SK-N-SH (cell line): ENCODE measurements at regions not wholly inside any gene's neighbourhood (a gene's known extent, or its start where the extent isn't known, plus 50 kb on each side); places are given as distances from the start of the nearest gene placed in this dataset.

ENCODE experiments used
- CTCF ChIA-PET: fragments of 300-600, 350-600 bp; formaldehyde crosslinking; extraction: SDS; loops from one replicate; lab custom pipeline; 2021; lab: Yijun Ruan, JAX
- POLR2A ChIA-PET: fragments of 350-600 bp; sonication (Branson Sonifier 250); formaldehyde crosslinking; extraction: SDS; loops from one replicate; lab custom pipeline; 2020; ENCODE audit warnings: antibody characterized with exemption, inconsistent platforms; lab: Yijun Ruan, JAX
- DNase-seq: peaks from one replicate; pipeline ENCODE4 v3.0.0; 2012
- H2AFZ ChIP-seq: fragments of 200-600 bp; sonication (generic); 2 replicates; pipeline ENCODE4 v1.8.1; 2016; ENCODE audit warnings: antibody characterized with exemption, mild to moderate bottlenecking, low read depth
- H3F3A ChIP-seq: fragments of 200-600 bp; sonication (generic); replicated peaks from 2 replicates; pipeline ENCODE3; 2016; ENCODE audit warnings: antibody characterized with exemption, mild to moderate bottlenecking; ENCODE audit not compliant: insufficient read depth
- H3K27ac ChIP-seq, 2 experiments: fragments of 200-500 bp in 1 of 2; fragments of 200-600 bp in 1 of 2; sonication (Bioruptor generic) in 1 of 2; sonication (generic), shearing (Covaris generic) in 1 of 2; 2 replicates each; pipeline versions ENCODE4 v1.5.1 to v1.6.1; 2014 to 2016; ENCODE audit warnings: low read depth in 2 of 2, inconsistent platforms in 1 of 2, low read length in 1 of 2, mild to moderate bottlenecking in 1 of 2, mixed read lengths in 1 of 2
- H3K27me3 ChIP-seq: fragments of 200-600 bp; sonication (generic), shearing (Covaris generic); 2 replicates; pipeline ENCODE4 v1.6.1; 2016; ENCODE audit warnings: mixed run types; ENCODE audit not compliant: insufficient read depth
- H3K36me3 ChIP-seq, 2 experiments: fragments of 200-500 bp in 1 of 2; fragments of 200-600 bp in 1 of 2; sonication (Bioruptor generic) in 1 of 2; sonication (generic) in 1 of 2; replicated peaks in 1 of 2; 2 replicates each; pipeline versions ENCODE3 to v1.5.1; 2014 to 2016; ENCODE audit warnings: low read length in 1 of 2, mild to moderate bottlenecking in 1 of 2; ENCODE audit not compliant: insufficient read depth in 2 of 2, control insufficient read depth in 1 of 2
- H3K4me1 ChIP-seq, 2 experiments: fragments of 200-500 bp in 1 of 2; fragments of 200-600 bp in 1 of 2; sonication (Bioruptor generic) in 1 of 2; sonication (generic), shearing (Covaris generic) in 1 of 2; 2 replicates each; pipeline versions ENCODE4 v1.5.1 to v1.6.1; 2014 to 2016; ENCODE audit warnings: low read depth in 1 of 2, low read length in 1 of 2, mixed run types in 1 of 2; ENCODE audit not compliant: insufficient read depth in 2 of 2, control insufficient read depth in 1 of 2
- H3K4me2 ChIP-seq: fragments of 200-600 bp; sonication (generic), shearing (Covaris generic); 2 replicates; pipeline ENCODE4 v1.6.1; 2017; ENCODE audit warnings: mixed run types
- H3K4me3 ChIP-seq, 2 experiments: fragments of 200-500 bp in 1 of 2; fragments of 200-600 bp in 1 of 2; sonication (Bioruptor generic) in 1 of 2; sonication (generic), shearing (Covaris generic) in 1 of 2; 2 replicates each; pipeline versions ENCODE4 v1.5.1 to v1.8.1; 2014 to 2016; ENCODE audit warnings: low read depth in 2 of 2, inconsistent platforms in 1 of 2, low read length in 1 of 2, mild to moderate bottlenecking in 1 of 2, mixed read lengths in 1 of 2, moderate library complexity in 1 of 2
- H3K79me2 ChIP-seq: fragments of 200-600 bp; sonication (generic); 2 replicates; pipeline ENCODE4 v1.8.1; 2017; ENCODE audit warnings: mild to moderate bottlenecking; ENCODE audit not compliant: insufficient read depth
- H3K9ac ChIP-seq: fragments of 200-600 bp; sonication (generic); 2 replicates; pipeline ENCODE4 v1.6.1; 2017; ENCODE audit warnings: mixed run types
- H3K9me2 ChIP-seq: fragments of 200-600 bp; sonication (generic); 2 replicates; pipeline ENCODE4 v1.6.1; 2017; ENCODE audit warnings: mixed run types
- H3K9me3 ChIP-seq: fragments of 200-600 bp; sonication (generic); 2 replicates; pipeline ENCODE4 v1.6.1; 2017; ENCODE audit warnings: mixed run types, mild to moderate bottlenecking, moderate library complexity
- H4K20me1 ChIP-seq: fragments of 200-600 bp; sonication (generic); 2 replicates; pipeline ENCODE4 v1.6.1; 2017; ENCODE audit warnings: mild to moderate bottlenecking, mixed run types; ENCODE audit not compliant: insufficient read depth
- CHD2 ChIP-seq: fragments of 150-350 bp; IDR thresholded peaks from 2 replicates; pipeline ENCODE4 v1.6.1; 2018; ENCODE audit warnings: low read length; ENCODE audit not compliant: partially characterized antibody
- CTCF ChIP-seq: fragments of 200-600 bp; sonication (generic); IDR thresholded peaks from 2 replicates; pipeline ENCODE4 v1.6.1; 2017; ENCODE audit warnings: antibody characterized with exemption, mild to moderate bottlenecking, moderate library complexity
- EP300 ChIP-seq, 2 experiments: IDR thresholded peaks; 2 replicates each; pipeline versions ENCODE4 v1.4.0 to v1.6.1; 2012; ENCODE audit warnings: borderline replicate concordance in 1 of 2, low read depth in 1 of 2, low read length in 1 of 2
- EZH2phosphoT487 ChIP-seq: fragments of 200-600 bp; sonication (generic); IDR thresholded peaks from 2 replicates; pipeline ENCODE4 v1.6.1; 2017; ENCODE audit warnings: low read depth, mixed run types, mild to moderate bottlenecking, antibody characterized with exemption, moderate library complexity, borderline replicate concordance
- FOSL2 ChIP-seq: IDR thresholded peaks from 2 replicates; pipeline ENCODE4 v1.4.0; 2012; ENCODE audit warnings: low read depth, mild to moderate bottlenecking, moderate library complexity, borderline replicate concordance
- FOXJ3 ChIP-seq: sonication (generic); formaldehyde crosslinking; IDR thresholded peaks from 2 replicates; pipeline ENCODE4 v1.5.1; 2020; ENCODE audit warnings: mild to moderate bottlenecking, missing genetic modification reagents
- FOXM1 ChIP-seq: IDR thresholded peaks from 2 replicates; pipeline ENCODE4 v1.4.0; 2012; ENCODE audit warnings: low read depth, mild to moderate bottlenecking
- GATA2 ChIP-seq: sonication (generic); formaldehyde crosslinking; IDR thresholded peaks from 2 replicates; pipeline ENCODE4 v1.5.0; 2020; ENCODE audit warnings: mild to moderate bottlenecking, missing genetic modification reagents
- JUND ChIP-seq: IDR thresholded peaks from 2 replicates; pipeline ENCODE4 v1.4.0; 2012
- MAX ChIP-seq: IDR thresholded peaks from 2 replicates; pipeline ENCODE4 v1.4.0; 2012; ENCODE audit warnings: low read depth
- NFIC ChIP-seq: IDR thresholded peaks from 2 replicates; pipeline ENCODE4 v1.4.0; 2012; ENCODE audit warnings: borderline replicate concordance
- PBX3 ChIP-seq: IDR thresholded peaks from 2 replicates; pipeline ENCODE4; 2012
- RAD21 ChIP-seq: IDR thresholded peaks from 2 replicates; pipeline ENCODE4 v1.6.1; 2012; ENCODE audit warnings: mild to moderate bottlenecking, low read length
- RCOR1 ChIP-seq: fragments of 150-350 bp; IDR thresholded peaks from 2 replicates; pipeline ENCODE4 v1.6.1; 2017; ENCODE audit warnings: antibody characterized with exemption, low read length
- REST ChIP-seq: IDR thresholded peaks from 2 replicates; pipeline ENCODE4 v1.6.1; 2012; ENCODE audit warnings: mild to moderate bottlenecking, low read depth, low read length, moderate library complexity
- SMC3 ChIP-seq: IDR thresholded peaks from 2 replicates; pipeline ENCODE4 v1.6.1; 2012; ENCODE audit warnings: low read depth, low read length, improper control_type of control experiment
- TCF12 ChIP-seq: IDR thresholded peaks from 2 replicates; pipeline ENCODE4 v1.4.0; 2012
- WGBS: methylation state at CpG from one replicate; pipeline ENCODE4 v1.1.6; 2017; ENCODE audit warnings: low lambda C conversion rate; 5-methylcytosine and 5-hydroxymethylcytosine counted together

GRCh38 chr3:70120357-70120966 is 120.9 kb downstream of the SAMMSON start:
- Histone ChIP-seq H3K4me1 (no peaks in the 10 kb centered on the region), H3K9me2 (0 out of 2 replicates have a peak, but pooled peaks cover 2% of the 10 kb centered on the region), H3K4me2 (no peak overlapping the region), H2AFZ (no peak overlapping the region), H3K4me3 (no peak overlapping the region), H3K27ac (no peak overlapping the region), H4K20me1 (no peaks in the 10 kb centered on the region), H3K36me3 (no peaks in the 10 kb centered on the region), H3K9ac (no peak overlapping the region), H3K27me3 (no peaks in the 10 kb centered on the region), H3K9me3 (no peaks in the 10 kb centered on the region), H3K79me2 (no peaks in the 10 kb centered on the region), H3F3A (no peaks in the 10 kb centered on the region)
- POLR2A ChIA-PET, result no interaction called here
- 46% methylated on average over 9 of the region's 11 CpGs for WGBS
- TF ChIP-seq REST (no peak), JUND (no peak), PBX3 (no peak), FOXJ3 (no peak), RAD21 (peak; percentile 67), SMC3 (peak; percentile 47), NFIC (no peak), CTCF (peak; percentile 75)
- DNase-seq, result peak; percentile 29
- CTCF ChIA-PET, result interaction anchor here (0.8 to 3.0 kb wide), 19 partner anchors 9 to 412 kb away, joined by 3 to 18 read pairs (median 8); no protein-coding TSS in a partner anchor

- peaks cover 0 to 3% of the 10 kb centered on the region in 2 experiments; a peak in 2 of 4 replicates for H3K4me1 ChIP-seq
- WGBS, result 31% methylated on average over 1 of the region's 1 CpG
- H3K9ac ChIP-seq, result no peak overlapping the region
- peak in 1 of 2 experiments; percentile 83; a peak in 2 of 4 replicates for TF ChIP-seq EP300 (IDR thresholded peaks at IDR 0.05; ENCODE audit: borderline replicate concordance in 1 of 2, low read depth in 1 of 2, low read length in 1 of 2)
- no peak for TF ChIP-seq JUND
- peak; percentile 72 for TF ChIP-seq RCOR1
- no peak for TF ChIP-seq FOXM1
- no peak for TF ChIP-seq MAX
- no peak for TF ChIP-seq TCF12
- TF ChIP-seq NFIC, result no peak
- TF ChIP-seq GATA2 (CRISPR knock-in tag), result peak; percentile 72
- no peak for TF ChIP-seq SMC3
- TF ChIP-seq FOSL2, result no peak
- TF ChIP-seq CHD2, result peak; percentile 40
- TF ChIP-seq EZH2phosphoT487, result no peak
- TF ChIP-seq, all 33 proteins: peak for 4
- Histone ChIP-seq H3K27ac (peak overlapping the region in 1 of 2 experiments; percentile 39; a peak in 1 of 4 replicates), H3F3A (no peaks in the 10 kb centered on the region), H3K79me2 (no peaks in the 10 kb centered on the region), H2AFZ (no peak overlapping the region), H3K27me3 (no peaks in the 10 kb centered on the region), H3K36me3 (no peaks in the 10 kb centered on the region), H4K20me1 (no peaks in the 10 kb centered on the region), H3K9me2 (0 out of 2 replicates have a peak, but pooled peaks cover 3% of the 10 kb centered on the region), H3K4me3 (no peak overlapping the region), H3K9me3 (no peaks in the 10 kb centered on the region), H3K4me2 (no peak overlapping the region)
- DNase-seq, result peak; percentile 50
- POLR2A ChIA-PET, result no interaction called here
- CTCF ChIA-PET, result interaction anchor here (1.6 to 1.9 kb wide), 2 partner anchors 37 to 231 kb away, joined by 5 read pairs; no protein-coding TSS in a partner anchor
Measured at GRCh38 chr3:70127192-70127591, 127.7 kb downstream of the SAMMSON start.
